GM21786 (cell line): ENCODE measurements at regions not wholly inside any gene's neighbourhood (a gene's known extent, or its start where the extent isn't known, plus 50 kb on each side); places are given as distances from the start of the nearest gene placed in this dataset.

Source experiments
- ATAC-seq: cut with Tn5 transposase; IDR thresholded peaks from one replicate; pipeline ENCODE4 v1.9.1; 2021; ENCODE audit not compliant: unreplicated experiment

DNA sequence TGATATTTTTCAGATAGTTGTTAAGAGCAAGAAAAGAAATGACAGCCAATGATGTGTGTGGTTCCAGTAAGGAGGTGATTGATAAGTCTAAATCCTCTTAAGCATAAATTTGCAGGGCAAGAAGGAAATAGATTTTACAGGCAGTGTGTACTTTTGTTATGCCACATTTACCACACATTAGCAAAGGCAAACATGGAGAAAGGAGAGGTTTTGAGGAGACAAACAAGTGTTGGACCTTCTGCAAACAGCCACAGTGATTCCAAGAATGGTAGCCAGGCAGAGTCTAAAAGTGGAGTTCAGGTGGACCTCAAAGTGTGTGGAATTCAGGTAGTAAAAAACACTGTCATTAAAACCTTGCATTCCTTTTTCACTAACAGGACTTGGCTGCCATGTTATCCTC lies 295.9 kb upstream of the ITGA1 start:
- no peak for ATAC-seq

DNA sequence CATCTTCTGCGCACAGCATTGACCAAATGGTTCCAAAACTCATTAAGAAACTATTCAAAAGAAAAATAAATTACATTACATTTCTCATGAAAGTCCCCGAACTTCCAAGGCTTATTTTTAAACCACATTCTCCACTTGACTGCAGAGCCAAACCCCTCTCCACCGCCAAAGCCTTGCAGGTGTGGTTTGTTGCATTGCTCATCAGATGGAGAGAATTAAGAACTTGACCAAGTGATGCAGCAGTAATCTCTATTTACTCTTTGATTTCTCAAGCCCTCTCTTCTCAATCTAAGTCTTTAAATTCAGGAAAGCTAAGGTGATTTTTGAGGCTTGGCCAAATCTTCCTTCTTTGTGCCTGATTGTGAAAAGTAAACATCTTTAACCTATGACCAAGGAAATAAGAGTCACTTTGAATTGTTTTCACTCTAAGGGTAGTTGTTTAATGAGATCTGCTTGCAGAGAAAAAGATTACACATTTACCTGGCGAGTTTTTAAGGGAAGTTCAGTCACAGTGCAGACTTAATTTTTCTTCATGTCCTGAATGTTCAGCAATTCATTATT lies 290.5 kb upstream of the ITGA1 start:
- ATAC-seq, result no peak

DNA sequence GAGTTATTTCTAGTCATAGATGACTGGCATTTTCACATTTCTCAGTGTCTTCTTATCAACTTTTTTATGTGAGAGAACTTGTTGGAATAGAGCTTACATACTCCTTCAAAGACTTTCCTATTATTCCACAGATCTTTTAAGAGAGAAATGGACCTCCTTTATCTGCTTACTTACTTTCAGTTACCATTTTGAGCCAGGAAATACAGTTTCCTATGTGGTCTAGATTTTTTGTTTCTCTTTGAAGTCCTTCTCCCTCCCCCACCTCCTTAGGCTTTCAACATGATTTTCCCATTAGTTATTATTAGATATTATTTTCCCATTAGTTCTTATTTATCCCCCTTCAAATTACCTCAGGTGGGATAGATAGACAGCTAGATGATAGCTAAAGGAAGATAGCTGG lies 289.1 kb upstream of the ITGA1 start:
- no peak for ATAC-seq

DNA sequence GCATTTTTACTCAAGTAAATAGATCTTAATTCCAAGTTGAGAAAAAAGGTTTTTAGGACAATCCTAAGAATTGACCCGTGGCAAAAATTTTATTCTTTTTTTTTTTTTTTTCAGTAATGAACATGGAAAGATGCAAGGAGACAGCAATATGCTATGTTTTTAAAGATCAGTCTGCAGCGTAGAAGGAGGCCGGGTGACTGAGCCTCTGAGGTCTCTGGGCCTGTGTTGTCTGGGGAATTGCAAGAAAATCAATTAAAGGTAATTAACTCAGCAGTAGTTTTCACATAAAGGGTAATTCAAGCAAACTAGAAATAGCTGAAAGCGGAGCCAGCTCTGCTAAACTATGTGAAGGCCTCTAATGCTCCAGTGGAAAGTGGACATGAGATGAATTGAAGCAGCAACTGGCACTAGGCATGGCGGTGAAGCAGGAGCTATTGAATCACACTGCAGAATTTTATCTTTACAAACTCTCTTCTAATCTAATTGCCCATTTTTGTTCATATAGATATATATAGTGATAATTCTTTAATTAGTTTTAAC lies 285.2 kb upstream of the ITGA1 start:
- no peak for ATAC-seq

DNA sequence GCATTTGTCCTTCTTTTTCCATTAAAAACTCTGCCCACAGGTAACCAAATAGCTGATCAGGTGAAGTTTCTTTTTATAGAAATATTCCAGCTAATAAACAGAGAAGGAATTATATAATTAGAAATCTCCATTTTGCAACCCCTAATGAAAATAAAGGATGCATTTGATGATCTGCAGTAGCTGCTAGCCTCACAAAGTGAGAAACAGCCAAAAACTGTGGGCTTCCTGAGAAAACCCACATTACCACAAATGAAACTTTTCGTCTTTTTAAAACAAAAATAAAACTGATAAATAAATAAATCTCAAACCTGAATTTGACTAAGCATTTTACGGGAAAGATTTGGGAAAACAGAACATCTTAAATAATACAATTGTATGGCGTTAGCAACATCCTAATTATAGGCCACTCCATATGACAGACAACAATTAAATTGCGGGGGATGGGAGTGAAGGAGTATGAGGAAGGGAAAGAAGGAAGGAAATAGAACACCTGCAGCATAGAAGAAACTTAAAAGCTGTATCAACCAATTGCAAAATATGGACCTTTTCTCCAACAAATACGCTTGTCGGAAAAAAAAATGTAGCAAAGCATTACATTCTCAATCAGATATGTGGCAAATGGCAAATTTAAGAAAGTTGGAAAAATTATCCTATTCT lies 283.0 kb upstream of the ITGA1 start:
- no peak for ATAC-seq

DNA sequence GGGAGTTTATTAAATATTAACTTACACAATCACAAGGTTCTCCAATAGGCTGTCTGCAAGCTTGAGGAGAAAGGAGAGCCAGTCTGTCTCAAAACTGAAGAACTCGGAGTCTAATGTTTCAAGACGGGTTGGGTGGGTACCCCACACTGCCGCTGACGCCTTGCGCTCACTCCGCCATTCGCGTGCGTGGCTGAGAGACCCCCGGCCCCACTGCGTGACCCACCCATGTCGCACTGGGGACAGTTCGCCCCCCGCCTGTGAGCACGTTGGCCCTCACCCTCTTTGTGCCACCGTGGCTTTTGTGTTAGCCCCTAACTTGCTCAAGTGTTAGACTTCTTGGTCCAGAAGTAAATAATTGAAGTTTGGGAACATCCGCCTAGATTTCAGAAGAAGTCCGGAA lies 270.0 kb upstream of the ITGA1 start:
- ATAC-seq, result no peak

DNA sequence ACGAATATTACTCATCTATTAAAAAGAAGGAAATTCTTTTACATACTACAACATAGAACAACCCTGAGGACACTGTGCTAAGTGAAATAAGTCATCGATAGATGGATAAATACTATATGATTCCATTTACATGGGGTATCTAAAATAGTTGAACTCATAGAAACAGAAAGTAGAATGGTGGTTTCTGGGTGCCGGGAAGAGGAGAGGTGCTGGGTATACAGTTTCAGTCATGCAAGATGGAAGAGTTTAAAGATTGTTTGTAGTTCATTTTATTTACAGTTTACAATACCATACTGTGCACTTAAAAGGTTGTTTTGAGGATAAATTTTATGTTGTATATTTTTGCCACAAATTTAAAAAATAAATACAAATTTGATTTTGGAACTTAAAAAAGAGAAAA lies 267.5 kb upstream of the ITGA1 start:
- no peak for ATAC-seq

DNA sequence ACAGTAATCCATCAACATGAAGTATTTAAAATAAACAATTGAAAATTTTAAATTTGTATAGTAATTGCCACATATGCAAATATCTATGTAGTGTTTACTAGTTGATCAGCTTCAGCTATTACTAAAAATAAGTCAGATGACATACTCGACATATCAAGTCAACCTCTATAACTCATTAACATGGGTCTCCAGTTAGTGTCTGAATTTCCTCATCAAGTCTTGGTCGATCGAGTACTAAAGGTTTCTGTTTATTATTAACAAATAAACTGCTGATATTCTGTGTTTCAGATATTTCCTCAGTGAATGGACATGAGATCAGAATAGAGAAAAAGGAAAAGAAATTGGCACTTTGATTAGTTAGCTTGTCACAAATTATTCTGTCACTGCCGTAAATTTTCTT lies 266.5 kb upstream of the ITGA1 start:
- no peak for ATAC-seq

DNA sequence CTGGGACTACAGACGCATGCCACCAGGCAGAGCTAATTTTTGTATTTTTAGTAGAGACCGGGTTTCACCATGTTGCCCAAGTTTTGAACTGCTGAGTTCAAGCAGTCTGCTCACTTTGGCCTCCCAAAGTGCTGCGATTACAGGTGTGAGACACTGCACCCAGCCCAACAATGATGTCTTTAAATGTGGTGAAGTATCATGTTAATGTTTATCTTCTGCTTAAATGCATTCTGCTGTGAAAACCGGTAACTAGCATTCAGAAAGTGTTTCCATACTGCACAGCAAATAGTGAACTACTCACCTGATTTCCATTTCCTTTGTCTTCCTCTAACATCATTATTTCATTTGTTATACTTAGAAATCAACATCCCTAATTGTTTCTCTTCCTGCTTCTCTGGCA lies 264.0 kb upstream of the ITGA1 start:
- ATAC-seq, result no peak

DNA sequence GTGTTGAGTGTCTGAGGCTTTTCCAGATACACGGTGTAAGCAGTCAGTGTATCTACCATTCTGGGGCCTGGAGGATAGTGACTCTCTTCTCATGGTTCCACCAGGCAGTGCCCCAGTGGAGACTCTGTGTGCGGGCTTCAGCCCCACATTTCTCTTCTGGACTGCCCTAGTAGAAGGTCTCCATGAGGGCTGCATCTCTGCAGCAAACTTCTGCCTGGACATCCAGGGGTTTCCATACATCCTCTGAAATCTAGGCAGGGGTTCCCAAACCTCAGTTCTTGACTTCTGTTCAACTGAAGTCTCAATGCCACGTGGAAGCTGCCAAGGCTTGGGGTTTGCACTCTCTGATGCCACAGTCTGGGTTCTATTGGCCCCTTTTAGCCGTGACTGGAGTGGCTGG lies 256.6 kb upstream of the ITGA1 start:
- ATAC-seq, result no peak

DNA sequence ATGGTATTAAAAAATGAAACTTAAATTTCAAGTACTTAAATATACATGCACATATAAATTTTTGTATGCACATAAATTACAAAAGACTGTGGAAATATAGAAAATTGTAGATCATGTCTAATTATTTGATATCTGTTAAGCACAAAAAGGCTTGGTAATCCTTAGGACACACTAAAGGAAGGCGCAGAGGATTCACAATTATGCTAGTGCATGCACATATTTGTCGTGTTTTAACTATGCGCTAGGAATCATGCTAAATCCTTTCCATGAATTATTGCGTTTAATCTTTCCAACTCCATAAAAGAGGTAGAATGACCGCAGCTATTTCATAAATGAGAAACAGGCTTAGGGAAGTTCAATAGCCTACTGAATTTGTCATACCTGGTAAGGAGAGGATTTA lies 244.1 kb upstream of the ITGA1 start:
- no peak for ATAC-seq

DNA sequence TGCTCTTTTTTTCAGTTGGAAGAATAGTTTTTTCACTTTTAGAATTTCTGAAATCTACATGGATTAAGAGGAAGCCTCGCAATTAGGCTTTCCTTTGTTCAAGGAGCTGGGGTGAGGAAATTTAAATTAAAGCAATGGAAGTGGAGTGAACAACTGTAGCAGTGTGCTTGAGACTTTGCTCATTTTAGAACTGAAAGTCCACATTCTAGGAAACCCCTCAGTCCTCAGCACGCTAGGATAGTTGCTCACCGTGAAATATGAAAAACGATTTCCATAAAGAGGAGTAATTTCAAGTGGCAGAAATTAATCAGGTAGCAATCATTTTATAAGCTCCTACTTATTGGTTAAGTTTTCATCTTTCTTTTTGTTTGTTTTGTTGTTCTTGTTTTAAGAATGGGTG lies 243.0 kb upstream of the ITGA1 start:
- ATAC-seq, result no peak

DNA sequence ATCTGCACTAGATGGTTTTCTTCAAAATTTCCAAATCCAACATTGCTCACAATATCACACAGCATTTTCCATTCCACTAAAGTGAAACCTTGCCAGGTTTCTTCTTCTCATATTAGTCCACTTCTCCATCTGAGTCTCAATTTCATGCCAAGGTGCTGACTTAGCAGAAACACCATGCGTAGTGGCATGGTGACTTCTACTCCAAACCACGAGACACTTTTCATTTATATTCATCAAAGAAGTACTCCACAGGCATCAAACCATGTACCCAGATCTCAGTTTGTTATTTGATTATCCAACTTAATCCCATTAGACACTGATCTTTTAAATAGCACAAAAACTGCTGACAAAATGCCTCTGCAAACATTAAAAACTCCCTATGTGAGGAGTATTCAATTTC lies 233.4 kb upstream of the ITGA1 start:
- ATAC-seq, result no peak

DNA sequence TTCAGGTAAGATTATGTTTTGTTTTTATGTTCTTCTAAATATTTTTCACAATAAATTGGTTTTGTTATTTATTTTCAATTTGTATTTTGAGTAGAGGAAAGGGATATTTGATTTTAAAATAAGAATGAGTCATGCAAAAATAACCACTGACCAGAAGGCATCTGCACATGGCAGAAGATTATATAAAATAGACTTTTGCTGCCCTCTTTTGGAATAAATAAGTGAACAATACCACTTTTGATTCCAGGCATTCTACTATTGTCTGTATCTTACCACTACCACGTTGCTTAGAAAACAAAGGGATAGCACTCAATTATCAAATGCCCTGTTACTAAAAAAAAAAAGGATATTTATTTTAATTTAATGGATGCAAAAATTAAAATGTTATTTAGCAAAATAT lies 227.3 kb upstream of the ITGA1 start:
- ATAC-seq, result no peak

DNA sequence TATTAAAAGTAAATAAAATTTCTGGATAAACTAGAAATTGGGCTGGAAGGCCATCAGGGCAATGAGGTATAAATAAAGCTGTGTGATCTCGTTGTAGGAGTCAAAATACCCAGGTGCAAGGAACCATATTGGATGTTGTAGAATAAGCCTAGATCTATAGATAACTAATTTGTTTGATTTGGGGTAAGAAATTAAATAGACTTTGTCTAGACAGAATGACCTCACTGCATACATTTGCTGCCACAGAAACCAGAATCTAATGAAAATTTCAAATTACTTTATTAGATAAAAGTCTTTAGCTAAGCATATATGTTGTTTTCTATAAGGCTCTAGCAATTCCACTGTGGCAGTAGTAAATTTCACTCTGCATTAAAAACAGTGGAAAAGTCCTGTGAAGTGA lies 225.2 kb upstream of the ITGA1 start:
- no peak for ATAC-seq

DNA sequence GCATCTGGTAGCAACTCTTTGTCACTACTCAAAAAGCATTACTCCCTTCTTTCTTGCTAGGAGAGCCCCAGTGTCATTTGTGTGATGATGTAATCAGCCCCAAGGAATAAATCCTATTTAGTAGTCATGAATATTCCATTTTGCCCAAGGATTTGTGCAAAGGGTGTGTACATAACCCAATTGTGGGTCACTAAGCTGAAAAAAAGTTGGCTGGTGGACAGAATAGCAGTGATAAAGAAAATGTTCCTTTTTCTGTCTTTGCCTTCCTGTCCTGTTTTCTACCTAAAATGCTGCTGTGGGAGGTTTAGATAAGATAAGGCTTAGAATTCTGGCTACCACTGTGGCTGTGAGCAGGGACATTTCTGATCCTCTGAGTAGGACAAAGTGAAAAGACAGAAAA lies 223.1 kb upstream of the ITGA1 start:
- ATAC-seq, result no peak

DNA sequence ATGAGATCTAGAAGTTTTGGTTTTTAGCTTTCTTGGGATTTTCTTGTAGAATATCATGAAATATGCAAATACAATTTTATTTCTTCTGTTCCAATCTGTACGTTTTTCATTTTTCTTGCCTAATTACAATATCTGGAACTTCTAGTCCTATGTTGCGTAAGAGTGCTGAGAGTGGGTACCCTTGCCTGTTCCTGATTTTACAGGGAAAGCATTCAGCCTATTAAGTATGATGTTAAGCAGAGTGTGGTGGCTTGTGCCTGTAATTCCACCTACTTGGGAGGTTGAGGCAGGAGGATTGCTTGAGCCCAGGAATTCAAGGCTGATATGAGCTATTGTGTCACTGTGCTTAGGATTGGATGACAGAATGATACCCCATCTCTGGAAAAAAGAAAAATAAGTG lies 210.2 kb upstream of the ITGA1 start:
- ATAC-seq, result no peak

DNA sequence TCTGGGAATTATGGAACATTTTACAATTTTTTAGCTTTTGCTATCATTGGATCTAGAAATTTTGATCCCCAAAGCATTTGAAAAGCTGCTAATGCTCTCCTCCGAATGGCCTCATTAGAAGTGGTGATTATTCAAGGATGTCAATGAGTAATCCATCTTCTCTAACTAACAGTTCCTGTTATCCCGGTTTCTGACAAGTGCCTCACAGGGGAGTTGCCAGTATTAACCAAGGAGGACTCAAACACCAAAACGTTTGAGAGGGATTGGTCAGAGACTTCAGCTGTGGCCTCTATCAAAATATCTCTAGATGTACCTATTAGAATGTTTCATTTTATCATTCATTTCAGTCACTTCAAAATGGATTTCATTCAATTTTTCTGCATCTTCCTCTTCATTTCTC lies 208.3 kb upstream of the ITGA1 start:
- no peak for ATAC-seq

DNA sequence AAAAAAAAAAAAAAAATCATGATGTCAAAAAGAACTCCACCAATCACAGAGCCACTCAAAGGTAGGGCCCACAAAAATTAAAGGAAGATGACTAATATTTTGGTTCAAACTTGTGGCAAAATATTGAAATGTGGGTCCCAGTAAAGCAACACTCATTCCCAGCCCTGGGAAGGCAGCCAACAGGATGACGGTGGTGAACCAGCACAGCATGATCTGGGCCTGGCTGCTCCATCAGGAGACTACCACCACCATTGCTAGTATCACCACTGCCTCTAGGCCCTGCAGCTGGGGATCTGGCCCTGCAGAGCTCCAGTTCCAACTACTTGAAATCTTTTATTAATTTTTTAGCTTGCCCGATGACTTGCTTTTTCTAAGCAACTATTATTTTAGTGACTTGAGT lies 206.8 kb upstream of the ITGA1 start:
- no peak for ATAC-seq

DNA sequence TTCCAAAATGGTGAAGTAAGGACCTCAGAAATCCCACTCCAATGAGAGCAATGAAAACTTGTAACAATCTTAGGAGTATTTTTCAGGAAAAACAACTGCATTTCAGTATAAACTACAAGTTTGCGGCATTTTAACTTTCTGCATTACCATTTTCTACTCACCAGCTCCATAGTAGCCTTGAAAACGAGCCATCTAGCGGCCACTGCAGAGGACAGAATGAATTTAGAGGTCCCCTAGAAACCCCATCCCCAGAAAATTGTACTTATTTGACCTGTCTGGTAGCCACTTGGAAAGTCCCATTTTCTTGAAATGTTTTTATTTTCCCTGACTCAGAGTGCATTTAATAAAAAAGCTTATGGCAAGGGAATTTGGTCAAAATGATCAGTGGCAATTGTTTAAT lies 205.4 kb upstream of the ITGA1 start:
- ATAC-seq, result no peak

DNA sequence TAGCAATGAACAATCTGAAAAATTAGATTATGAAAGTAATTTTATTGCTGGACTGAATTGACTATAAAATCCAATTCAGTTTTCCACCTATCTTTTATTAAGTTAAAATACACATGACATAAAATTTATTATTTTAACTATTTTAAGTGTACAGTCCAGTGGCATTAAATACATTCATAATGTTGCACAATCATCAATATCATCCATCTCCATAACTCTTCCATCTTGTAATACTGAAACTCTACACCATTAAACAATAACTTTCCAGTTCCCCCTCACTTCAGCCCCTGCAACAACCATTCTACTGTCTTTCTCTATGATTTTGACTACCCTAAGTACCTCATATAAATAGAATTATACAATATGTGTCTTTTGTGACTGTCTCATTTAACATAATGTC lies 200.6 kb upstream of the ITGA1 start:
- no peak for ATAC-seq

DNA sequence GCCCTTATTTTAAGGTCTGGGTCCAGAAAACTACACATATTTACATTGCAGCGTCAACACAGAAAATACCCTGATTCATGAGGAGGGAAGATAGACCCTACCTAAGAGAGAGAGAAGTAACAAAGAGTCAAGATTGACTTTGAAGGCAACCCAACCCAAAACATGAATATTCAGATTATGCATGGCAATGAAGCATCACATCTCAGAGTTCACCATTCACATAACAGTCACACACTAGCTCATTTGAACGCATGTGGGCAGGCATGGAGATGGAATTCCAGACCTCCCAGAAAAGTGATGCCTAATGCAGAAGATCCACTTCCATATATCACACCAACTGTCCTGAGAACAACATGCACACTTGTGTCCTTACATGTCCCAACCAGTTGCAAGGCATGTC lies 190.1 kb upstream of the ITGA1 start:
- no peak for ATAC-seq

DNA sequence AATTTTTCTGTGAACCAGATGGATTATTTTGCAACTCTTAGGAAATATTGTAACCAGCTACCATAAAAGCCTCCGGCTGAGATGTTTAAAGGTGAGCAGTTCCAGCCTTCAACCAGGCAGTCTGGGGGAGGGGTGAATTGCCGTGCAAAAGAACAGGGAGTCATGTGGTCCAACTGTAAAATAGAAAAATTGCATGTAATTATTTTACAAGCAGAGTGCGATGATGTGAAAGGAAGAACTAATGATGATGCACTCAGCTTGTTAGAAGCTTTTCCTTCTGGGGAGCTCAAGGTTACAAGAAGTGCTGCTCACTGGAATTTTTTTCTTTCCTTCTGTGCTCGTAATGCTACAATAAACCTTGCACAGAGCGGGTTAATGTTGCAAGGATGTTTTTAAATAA lies 188.7 kb upstream of the ITGA1 start:
- no peak for ATAC-seq
